Immature natural killer cell (primary cell): ENCODE measurements at regions not wholly inside any gene's neighbourhood (a gene's known extent, or its start where the extent isn't known, plus 50 kb on each side); places are given as distances from the start of the nearest gene placed in this dataset.
"Not testable (repeated sequence)": the region's sequence is repeated elsewhere in the genome, so short reads cannot be mapped to it uniquely, and the experiment has no call there.

Experiments
- DNase-seq, 3 donors: peaks; one replicate each; pipeline ENCODE4 v3.0.0; 2022; ENCODE audit warnings: mixed read lengths in 1 of 3
- H3K27ac Mint-ChIP-seq, 6 donors: one replicate each; pipeline ENCODE4 v1.8.0; 2020; ENCODE audit warnings: mixed read lengths in 6 of 6, mild to moderate bottlenecking in 5 of 6, inconsistent platforms in 4 of 6, moderate library complexity in 3 of 6
- H3K27me3 Mint-ChIP-seq, 3 donors: one replicate each; pipeline ENCODE4 v1.8.0; 2020 to 2021; ENCODE audit warnings: low read depth in 3 of 3, mild to moderate bottlenecking in 3 of 3, mixed read lengths in 3 of 3, moderate library complexity in 3 of 3, inconsistent platforms in 1 of 3
- H3K36me3 Mint-ChIP-seq, 3 donors: one replicate each; pipeline ENCODE4 v1.8.0; 2020; ENCODE audit warnings: mixed read lengths in 3 of 3, inconsistent platforms in 2 of 3, mild to moderate bottlenecking in 2 of 3
- H3K4me1 Mint-ChIP-seq, 2 donors: one replicate each; pipeline ENCODE4 v1.8.0; 2020; ENCODE audit warnings: inconsistent platforms in 2 of 2, mild to moderate bottlenecking in 2 of 2, mixed read lengths in 2 of 2, moderate library complexity in 1 of 2
- H3K4me3 Mint-ChIP-seq, 5 donors: one replicate each; pipeline ENCODE4 v1.8.0; 2020; ENCODE audit warnings: mild to moderate bottlenecking in 5 of 5, mixed read lengths in 5 of 5, inconsistent platforms in 3 of 5, moderate library complexity in 3 of 5
- H3K9me3 Mint-ChIP-seq, 6 donors: one replicate each; pipeline ENCODE4 v1.8.0; 2020; ENCODE audit warnings: mild to moderate bottlenecking in 6 of 6, mixed read lengths in 6 of 6, inconsistent platforms in 4 of 6, moderate library complexity in 3 of 6

GRCh38 chr6:75031102-75031501, 174.8 kb downstream of the COL12A1 start:
- not testable (repeated sequence) for H3K27me3 Mint-ChIP-seq, H3K36me3 Mint-ChIP-seq, H3K4me1 Mint-ChIP-seq, H3K4me3 Mint-ChIP-seq, H3K27ac Mint-ChIP-seq, DNase-seq
- H3K9me3 Mint-ChIP-seq = peaks cover 5 to 11% (median 7%) of the 10 kb centered on the region in 6 donors

GRCh38 chr6:75029333-75029732, 176.5 kb downstream of the COL12A1 start:
- Mint-ChIP-seq H3K4me3 (no peak overlapping the region), H3K27ac (no peak overlapping the region), H3K27me3 (no peaks in the 10 kb centered on the region), H3K9me3 (peaks cover 5 to 15% (median 11%) of the 10 kb centered on the region in 6 donors), H3K4me1 (no peaks in the 10 kb centered on the region), H3K36me3 (no peaks in the 10 kb centered on the region)
- DNase-seq = no peak

- H3K4me1 Mint-ChIP-seq = no peaks in the 10 kb centered on the region
- peaks cover 5 to 17% (median 8%) of the 10 kb centered on the region in 6 donors for H3K9me3 Mint-ChIP-seq
- H3K27me3 Mint-ChIP-seq = no peaks in the 10 kb centered on the region
- no peak for DNase-seq
- no peak overlapping the region for H3K4me3 Mint-ChIP-seq
- no peak overlapping the region for H3K27ac Mint-ChIP-seq
- no peaks in the 10 kb centered on the region for H3K36me3 Mint-ChIP-seq
Observed at GRCh38 chr6:75025371-75025770, 180.5 kb downstream of the COL12A1 start.

- Mint-ChIP-seq H3K27ac (no peak overlapping the region), H3K4me3 (no peak overlapping the region), H3K27me3 (no peaks in the 10 kb centered on the region), H3K9me3 (peaks cover 5 to 20% (median 8%) of the 10 kb centered on the region in 6 donors), H3K4me1 (no peaks in the 10 kb centered on the region), H3K36me3 (no peaks in the 10 kb centered on the region)
- DNase-seq = no peak
Observed at GRCh38 chr6:75024828-75025227, 181.0 kb downstream of the COL12A1 start.

- Mint-ChIP-seq H3K4me3 (no peak overlapping the region), H3K9me3 (peaks cover 5 to 32% (median 11%) of the 10 kb centered on the region in 6 donors), H3K4me1 (no peaks in the 10 kb centered on the region), H3K27ac (no peak overlapping the region), H3K36me3 (no peaks in the 10 kb centered on the region), H3K27me3 (no peaks in the 10 kb centered on the region)
- no peak for DNase-seq
Observed at GRCh38 chr6:75023634-75024033, 182.2 kb downstream of the COL12A1 start.

GRCh38 chr6:75020971-75021370, 184.9 kb downstream of the COL12A1 start:
- H3K27me3 Mint-ChIP-seq = no peaks in the 10 kb centered on the region
- no peak for DNase-seq
- no peak overlapping the region for H3K4me3 Mint-ChIP-seq
- no peaks in the 10 kb centered on the region for H3K4me1 Mint-ChIP-seq
- H3K27ac Mint-ChIP-seq = no peak overlapping the region
- peaks cover 0 to 33% (median 7%) of the 10 kb centered on the region in 6 donors for H3K9me3 Mint-ChIP-seq
- no peaks in the 10 kb centered on the region for H3K36me3 Mint-ChIP-seq

- peaks cover 0 to 31% (median 8%) of the 10 kb centered on the region in 6 donors for H3K9me3 Mint-ChIP-seq
Observed at GRCh38 chr6:75020376-75020775, 185.5 kb downstream of the COL12A1 start.

GRCh38 chr6:75012018-75012417, 193.8 kb downstream of the COL12A1 start:
- Mint-ChIP-seq H3K27me3 (peaks cover 0 to 1% (median 0%) of the 10 kb centered on the region in 3 donors), H3K9me3 (peaks cover 2 to 37% (median 19%) of the 10 kb centered on the region in 6 donors), H3K36me3 (peaks cover 0 to 5% (median 0%) of the 10 kb centered on the region in 3 donors), H3K4me1 (no peaks in the 10 kb centered on the region), H3K4me3 (no peak overlapping the region), H3K27ac (no peak overlapping the region)
- no peak for DNase-seq

More at GRCh38 chr6:75020376-75020775, 185.5 kb downstream of the COL12A1 start:
- no peak for DNase-seq
- no peak overlapping the region for H3K4me3 Mint-ChIP-seq
- no peaks in the 10 kb centered on the region for H3K27me3 Mint-ChIP-seq
- H3K27ac Mint-ChIP-seq = no peak overlapping the region
- H3K36me3 Mint-ChIP-seq = no peaks in the 10 kb centered on the region
- no peaks in the 10 kb centered on the region for H3K4me1 Mint-ChIP-seq

GRCh38 chr6:75003984-75004383, 201.9 kb downstream of the COL12A1 start:
- H3K27me3 Mint-ChIP-seq, H3K4me1 Mint-ChIP-seq, H3K36me3 Mint-ChIP-seq, DNase-seq, H3K4me3 Mint-ChIP-seq, H3K27ac Mint-ChIP-seq: not testable (repeated sequence)
- peaks cover 9 to 25% (median 18%) of the 10 kb centered on the region in 6 donors for H3K9me3 Mint-ChIP-seq

GRCh38 chr6:74997646-74998045, 208.2 kb downstream of the COL12A1 start:
- no peak for DNase-seq
- no peaks in the 10 kb centered on the region for H3K36me3 Mint-ChIP-seq
- no peaks in the 10 kb centered on the region for H3K4me1 Mint-ChIP-seq
- peaks cover 3 to 25% (median 14%) of the 10 kb centered on the region in 6 donors for H3K9me3 Mint-ChIP-seq
- no peak overlapping the region for H3K27ac Mint-ChIP-seq
- peaks cover 0 to 2% (median 0%) of the 10 kb centered on the region in 3 donors for H3K27me3 Mint-ChIP-seq
- no peak overlapping the region for H3K4me3 Mint-ChIP-seq

- DNase-seq = no peak
- H3K27ac Mint-ChIP-seq = no peak overlapping the region
- peaks cover 7 to 35% (median 9%) of the 10 kb centered on the region in 6 donors for H3K9me3 Mint-ChIP-seq
- H3K4me3 Mint-ChIP-seq = no peak overlapping the region
- H3K27me3 Mint-ChIP-seq = peaks cover 0 to 2% (median 0%) of the 10 kb centered on the region in 3 donors
- H3K36me3 Mint-ChIP-seq = no peaks in the 10 kb centered on the region
- no peaks in the 10 kb centered on the region for H3K4me1 Mint-ChIP-seq
Observed at GRCh38 chr6:74993136-74993535, 212.7 kb downstream of the COL12A1 start.

- no peak overlapping the region for H3K4me3 Mint-ChIP-seq
- H3K27me3 Mint-ChIP-seq = peaks cover 0 to 2% (median 0%) of the 10 kb centered on the region in 3 donors
- H3K36me3 Mint-ChIP-seq = no peaks in the 10 kb centered on the region
- H3K9me3 Mint-ChIP-seq = peaks cover 6 to 38% (median 11%) of the 10 kb centered on the region in 6 donors
- no peaks in the 10 kb centered on the region for H3K4me1 Mint-ChIP-seq
- no peak overlapping the region for H3K27ac Mint-ChIP-seq
- no peak for DNase-seq
Observed at GRCh38 chr6:74991573-74992332, 214.1 kb downstream of the COL12A1 start.

GRCh38 chr6:74979065-74979766, 226.6 kb downstream of the COL12A1 start:
- Mint-ChIP-seq H3K27me3 (peaks cover 0 to 2% (median 0%) of the 10 kb centered on the region in 3 donors), H3K4me3 (no peak overlapping the region), H3K9me3 (peaks cover 6 to 27% (median 17%) of the 10 kb centered on the region in 6 donors), H3K27ac (no peak overlapping the region), H3K4me1 (no peaks in the 10 kb centered on the region), H3K36me3 (no peaks in the 10 kb centered on the region)
- no peak for DNase-seq

GRCh38 chr6:74976701-74977100, 229.2 kb downstream of the COL12A1 start:
- Mint-ChIP-seq H3K27me3 (peaks cover 0 to 2% (median 0%) of the 10 kb centered on the region in 3 donors), H3K9me3 (peaks cover 8 to 32% (median 20%) of the 10 kb centered on the region in 6 donors), H3K4me1 (no peaks in the 10 kb centered on the region), H3K4me3 (no peak overlapping the region), H3K27ac (no peak overlapping the region), H3K36me3 (peaks cover 0 to 4% (median 0%) of the 10 kb centered on the region in 3 donors)
- DNase-seq = no peak
